HG03442 (cell line): ENCODE measurements at regions not wholly inside any gene's neighbourhood (a gene's known extent, or its start where the extent isn't known, plus 50 kb on each side); places are given as distances from the start of the nearest gene placed in this dataset.
"Not testable (repeated sequence)": the region's sequence is repeated elsewhere in the genome, so short reads cannot be mapped to it uniquely, and the experiment has no call there.

ENCODE experiments used
- ATAC-seq: cut with Tn5 transposase; IDR thresholded peaks from one replicate; pipeline ENCODE4 v1.9.1; 2021; ENCODE audit warnings: mild to moderate bottlenecking, moderate library complexity; ENCODE audit not compliant: unreplicated experiment

DNA sequence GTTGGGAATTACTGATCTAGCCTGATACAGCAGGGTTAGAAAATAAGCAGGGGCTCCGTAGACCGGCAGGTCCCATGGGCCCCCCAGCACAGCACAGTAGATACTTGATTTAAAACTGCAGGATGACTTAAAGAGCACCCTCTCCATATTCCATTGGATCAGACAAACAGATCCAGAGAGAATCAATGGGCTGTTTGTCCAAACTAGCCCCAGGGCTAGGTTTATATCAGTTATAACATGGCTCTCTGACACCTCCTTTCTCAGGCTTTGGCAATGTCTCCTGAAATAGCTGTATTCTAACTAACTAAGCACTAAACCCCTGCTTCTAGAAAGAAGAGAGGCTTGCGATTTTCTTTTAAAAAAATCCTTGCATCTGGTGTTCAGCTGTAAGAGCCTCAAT is 100.4 kb upstream of the GALNT18 start:
- no peak for ATAC-seq

DNA sequence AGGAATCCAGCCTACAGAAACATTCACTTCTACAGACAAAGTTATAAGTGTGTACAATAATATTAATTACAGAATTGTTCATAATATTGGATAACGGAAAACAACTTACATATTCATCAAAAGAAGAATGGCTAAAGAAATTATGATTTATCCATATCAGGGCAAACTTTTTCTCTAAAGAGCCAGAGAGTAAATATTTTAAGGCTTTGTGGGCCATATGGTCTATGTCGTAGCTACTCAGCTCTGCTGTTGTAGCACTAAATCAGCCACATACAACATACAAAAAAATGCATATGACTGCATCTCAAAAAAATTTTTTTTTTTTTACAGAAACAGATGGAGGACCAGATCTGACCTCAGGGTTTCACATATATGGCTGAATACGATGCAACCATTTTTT is 96.7 kb upstream of the GALNT18 start:
- no peak for ATAC-seq

DNA sequence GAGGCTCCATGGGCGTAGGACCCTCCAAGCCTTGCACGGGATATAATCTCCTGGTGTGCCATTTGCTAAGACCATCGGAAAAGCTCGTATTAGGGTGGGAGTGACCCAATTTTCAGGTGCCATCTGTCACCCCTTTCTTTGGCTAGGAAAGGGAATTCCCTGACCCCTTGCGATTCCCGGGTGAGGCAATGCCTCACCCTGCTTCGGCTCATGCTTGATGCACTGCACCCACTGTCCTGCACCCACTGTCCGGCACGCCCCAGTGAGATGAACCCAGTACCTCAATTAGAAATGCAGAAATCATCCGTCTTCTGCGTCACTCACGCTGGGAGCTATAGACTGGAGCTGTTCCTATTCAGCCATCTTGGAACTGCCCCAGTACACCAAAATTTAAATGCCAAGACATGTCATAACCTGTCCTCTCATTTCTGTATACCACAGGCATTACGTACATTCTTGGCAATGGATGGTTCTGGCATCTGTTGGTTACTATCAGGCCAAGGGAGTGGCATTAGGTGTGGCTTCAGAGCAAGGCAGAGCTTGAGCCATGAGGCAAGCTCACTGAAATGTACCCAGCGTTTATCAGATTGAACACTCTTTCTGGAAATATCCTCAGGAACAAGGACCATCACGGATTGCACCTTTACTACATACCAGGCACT is 95.4 kb upstream of the GALNT18 start:
- no peak for ATAC-seq

DNA sequence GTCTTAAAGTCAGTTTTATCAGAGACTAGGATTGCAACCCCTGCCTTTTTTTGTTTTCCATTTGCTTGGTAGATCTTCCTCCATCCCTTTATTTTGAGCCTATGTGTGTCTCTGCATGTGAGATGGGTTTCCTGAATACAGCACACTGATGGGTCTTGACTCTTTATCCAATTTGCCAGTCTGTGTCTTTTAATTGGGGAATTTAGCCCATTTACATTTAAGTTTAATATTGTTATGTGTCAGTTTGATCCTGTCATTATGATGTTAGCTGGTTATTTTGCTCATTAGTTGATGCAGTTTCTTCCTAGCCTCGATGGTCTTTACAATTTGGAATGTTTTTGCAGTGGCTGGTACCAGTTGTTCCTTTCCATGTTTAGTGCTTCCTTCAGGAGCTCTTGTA is 93.3 kb upstream of the GALNT18 start:
- not testable (repeated sequence) for ATAC-seq

DNA sequence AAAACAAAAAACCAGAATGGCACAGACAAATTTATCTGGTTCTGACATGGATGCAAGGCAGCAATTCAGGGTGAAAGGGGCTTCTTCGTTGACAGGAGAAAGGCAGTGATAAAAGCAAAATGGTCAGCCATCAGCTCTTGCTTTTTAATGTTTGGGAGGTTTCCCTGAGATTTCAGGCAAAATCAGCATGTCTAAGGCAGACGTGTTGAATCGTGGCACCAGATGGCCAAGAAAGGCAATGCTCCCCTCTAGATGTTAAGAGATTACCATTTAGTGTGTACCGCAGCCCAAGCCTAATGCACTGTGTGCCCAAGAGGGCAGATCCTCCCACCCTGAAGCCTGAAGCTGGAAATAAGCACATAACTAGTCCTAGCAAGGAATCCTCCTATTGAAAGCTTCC is 88.8 kb upstream of the GALNT18 start:
- no peak for ATAC-seq

DNA sequence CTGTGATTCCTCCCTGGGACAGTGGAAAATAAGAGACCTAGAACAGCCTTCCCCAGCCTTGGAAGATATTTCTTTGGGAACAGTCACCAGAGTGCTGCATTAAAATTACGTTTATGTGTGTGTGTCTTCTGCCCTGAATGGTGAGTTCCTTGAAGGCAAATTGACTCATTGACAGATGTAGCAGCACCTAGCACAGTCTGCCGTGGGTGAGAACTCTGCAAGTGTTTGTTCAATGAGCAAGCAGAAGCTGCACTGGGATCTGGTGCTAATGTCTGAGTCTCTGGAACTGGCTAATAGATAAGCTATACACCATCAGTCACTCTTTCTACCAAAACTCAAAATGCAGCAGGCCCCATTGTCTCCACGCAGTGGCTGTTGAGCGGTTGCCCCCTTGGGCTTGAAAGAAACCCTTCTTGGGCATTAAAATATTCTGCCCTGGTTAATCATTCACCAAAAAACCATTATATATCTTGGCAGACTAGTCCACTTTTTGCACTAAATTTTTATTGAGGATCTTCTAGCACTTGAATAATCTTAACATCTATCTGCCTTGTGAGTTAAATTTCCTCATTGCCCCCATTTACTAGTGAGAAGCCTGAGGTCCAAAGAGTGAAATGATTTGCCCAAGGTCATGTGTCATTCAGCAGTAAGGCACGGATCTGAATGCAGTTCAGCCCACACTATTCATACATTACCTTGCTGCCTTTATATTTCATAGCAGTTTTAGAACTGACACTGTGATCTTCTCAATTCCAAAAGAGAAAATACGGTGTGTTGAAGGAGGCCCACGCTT is 87.8 kb upstream of the GALNT18 start:
- no peak for ATAC-seq

DNA sequence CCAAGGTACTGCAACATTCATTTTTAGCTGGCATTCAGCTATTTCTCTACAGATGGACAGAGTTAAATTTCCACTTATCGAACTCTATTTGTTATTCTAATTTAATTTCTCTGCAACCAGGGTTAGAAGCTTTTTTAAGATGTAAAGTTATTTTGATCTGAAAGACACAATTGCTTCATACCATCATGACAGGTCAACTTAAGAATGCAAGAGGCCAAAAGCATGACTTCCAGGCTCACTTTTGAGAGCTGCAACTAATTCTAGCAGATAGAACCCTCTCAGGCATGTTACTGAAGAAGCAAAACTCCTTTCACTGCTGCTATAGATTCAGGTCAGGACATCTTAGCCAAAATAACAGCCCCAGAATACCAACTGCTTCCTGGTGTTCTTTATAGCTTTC is 86.5 kb upstream of the GALNT18 start:
- no peak for ATAC-seq

DNA sequence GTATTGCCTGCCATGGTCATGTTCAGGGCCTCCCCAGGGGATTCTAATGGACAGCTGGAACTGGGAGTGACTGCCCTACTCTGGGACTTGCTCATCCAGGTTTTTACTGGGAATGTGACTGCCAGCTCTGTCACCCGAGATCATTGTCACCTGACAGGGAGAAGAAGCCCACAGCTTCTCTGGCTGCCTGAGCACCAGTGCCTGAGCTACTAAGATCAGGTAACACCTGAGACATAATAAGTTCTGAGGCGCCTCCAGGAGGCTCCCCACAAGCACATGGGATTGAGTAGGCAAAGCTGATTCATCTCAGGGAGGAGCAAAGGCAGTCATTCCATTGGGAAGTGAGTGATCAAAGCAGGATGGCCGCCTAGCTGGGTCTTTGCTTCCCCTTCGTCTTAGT is 84.2 kb upstream of the GALNT18 start:
- ATAC-seq: no peak

DNA sequence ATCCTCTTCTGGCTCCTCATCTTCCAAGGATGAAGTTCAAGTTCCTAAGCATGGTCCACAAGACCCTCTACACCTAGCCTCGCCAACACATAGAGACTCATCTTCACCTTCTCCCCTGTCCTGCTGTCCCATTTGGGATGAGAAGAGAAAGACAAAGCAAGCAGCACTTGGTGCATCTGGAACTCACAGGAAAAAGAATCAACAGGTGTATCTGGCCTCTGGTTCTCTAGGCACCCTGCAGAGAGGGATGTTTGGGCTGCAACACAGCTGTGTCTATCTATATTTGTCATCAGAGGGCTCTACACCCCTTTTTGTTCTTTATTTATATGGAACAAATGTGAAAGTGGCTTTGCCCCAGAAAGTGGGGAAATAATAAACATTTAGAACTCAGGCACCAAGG is 82.1 kb upstream of the GALNT18 start:
- ATAC-seq: no peak

DNA sequence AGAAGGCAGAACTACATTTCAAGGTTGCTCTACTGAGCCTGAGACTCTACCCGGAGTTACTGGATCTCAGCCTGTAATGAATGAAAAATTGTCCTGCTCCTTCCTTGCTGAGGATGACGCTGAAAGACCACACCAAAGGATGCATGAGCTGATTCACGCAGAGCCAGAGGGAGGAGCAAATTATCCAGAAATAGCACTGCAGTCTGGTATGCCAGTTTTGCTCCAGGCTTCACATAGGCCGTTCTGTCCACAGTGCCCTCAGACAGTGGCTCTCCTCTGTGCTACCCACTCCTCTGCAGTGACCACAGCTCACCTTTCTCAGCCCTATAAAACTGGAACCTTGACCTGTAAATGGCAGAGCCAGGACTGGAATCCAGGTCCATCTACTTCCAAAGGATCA is 79.3 kb upstream of the GALNT18 start:
- no peak for ATAC-seq

DNA sequence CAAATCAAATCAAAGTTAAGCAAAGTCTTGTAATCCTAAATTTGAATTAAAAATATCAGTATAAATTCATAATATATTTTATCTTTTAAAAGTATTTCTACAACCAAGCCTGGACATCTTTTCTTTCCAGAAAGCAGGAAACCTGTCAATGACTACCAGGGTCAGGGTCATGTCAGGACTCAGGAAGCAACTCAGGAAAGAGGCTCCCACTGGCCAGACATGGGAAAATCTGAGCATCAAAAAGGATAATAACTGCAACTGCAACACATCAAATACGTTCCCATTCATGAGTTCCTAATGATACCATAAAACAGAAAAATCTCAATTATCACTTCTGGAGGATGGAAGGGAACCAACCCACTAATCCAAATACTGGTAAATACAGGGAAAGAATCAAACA is 76.0 kb upstream of the GALNT18 start:
- no peak for ATAC-seq

DNA sequence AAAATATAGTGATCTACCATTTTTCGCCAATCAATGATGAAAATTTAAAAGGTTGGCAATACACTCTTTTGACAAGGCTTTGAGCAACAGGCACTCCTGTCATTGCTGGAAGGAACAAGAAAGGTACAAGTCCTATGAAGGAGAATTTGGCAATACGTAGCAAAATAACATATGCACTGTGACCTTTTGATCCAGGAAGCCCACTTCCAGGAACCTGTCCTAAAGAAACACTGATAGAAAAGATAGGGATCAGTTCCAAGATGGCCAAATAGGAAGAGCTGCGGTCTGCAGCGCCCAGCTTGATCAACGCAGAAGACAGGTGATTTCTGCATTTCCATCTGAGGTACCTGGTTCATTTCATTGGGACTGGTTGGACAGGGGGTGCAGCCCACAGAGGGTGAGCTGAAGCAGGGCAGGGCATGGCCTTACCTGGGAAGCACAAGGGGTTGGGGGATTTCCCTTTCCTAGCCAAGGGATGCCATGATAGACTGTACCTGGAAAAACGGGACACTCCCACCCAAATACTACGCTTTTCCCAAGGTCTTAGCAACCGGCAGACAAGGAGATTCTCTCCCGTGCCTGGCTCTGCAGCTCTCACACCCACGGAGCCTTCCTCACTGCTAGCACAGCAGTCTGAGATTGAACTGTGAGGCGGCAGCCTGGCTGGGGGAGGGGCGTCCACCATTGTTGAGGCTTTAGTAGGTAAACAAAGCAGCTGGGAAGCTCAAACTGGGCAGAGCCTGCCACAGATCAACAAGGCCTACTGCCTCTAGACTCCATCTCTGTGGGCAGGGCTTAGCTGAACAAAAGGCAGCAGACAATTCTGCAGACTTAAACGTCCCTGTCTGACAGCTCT is 69.7 kb upstream of the GALNT18 start:
- no peak for ATAC-seq

DNA sequence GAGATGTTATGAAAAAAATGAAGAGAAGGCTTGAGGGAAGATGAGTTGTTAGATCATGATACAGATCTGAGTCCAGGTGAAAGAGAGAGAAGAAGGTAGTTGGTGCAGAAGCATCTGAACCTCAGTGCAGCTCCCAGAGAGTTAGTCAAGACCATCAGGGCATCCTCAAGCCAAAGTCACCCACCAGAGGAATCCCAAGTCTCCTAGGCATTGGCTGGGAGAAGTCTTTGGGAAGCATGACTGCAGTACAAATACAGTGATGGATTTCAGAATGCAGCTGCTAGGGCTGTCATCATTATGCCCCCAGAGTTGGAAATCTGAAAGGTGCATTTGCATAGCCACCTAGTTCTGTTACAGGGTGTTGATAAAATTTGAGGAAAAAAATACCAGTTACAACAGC is 59.7 kb upstream of the GALNT18 start:
- ATAC-seq: no peak

DNA sequence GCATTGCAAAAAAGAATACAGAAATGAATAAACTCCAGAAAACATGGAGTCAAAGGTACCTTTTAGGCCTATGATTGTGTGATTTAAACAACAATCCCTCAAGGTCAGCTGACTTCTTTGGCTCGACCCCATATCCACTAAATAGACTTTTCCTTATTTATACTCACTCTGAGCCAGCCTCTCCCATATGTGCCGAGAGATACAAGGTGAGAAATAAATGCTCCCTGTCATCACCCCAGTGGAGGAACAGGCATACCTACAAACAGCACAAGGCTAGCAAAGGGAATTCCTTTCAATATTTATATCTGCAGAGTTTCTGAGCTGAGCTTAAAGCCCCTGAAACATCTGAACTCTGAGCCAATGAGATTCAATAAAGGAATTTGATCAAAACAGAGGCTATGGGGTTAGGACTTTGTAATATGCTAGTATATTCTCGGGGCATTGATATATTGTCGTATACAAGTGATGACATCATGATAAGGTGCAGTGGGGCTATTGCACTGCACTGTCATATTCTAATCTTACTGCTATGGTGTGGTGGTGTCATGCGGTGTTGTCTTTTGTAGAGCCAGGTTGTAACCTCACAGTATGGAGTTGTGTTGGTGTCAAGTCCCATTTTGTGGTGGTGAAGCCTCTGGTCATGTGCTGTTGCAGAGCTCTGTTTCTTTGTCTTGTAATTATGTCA is 56.0 kb upstream of the GALNT18 start:
- no peak for ATAC-seq

DNA sequence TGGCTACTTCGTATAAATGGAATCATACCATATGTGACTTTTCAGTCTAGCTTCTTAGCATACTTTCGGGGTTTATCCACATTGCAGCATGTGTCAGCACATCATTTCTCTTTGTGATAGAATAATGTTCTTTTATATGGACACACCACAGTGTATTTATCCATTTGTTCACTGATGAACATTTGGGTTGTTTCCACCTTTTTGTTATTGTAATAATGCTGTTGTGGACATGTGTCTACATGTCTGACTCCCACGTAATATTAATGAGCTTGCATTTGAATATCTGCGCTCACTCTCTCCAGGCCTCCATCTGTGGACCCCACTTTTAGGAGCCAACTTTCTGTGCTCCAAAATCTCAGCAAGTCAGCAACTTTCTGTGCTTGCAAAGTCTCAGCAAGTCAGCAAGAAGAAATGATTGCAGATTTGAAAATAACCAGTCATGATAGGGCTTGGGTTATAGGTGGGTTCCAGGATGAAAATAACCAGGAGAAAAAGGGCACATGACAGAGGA is 53.9 kb upstream of the GALNT18 start:
- ATAC-seq: no peak

DNA sequence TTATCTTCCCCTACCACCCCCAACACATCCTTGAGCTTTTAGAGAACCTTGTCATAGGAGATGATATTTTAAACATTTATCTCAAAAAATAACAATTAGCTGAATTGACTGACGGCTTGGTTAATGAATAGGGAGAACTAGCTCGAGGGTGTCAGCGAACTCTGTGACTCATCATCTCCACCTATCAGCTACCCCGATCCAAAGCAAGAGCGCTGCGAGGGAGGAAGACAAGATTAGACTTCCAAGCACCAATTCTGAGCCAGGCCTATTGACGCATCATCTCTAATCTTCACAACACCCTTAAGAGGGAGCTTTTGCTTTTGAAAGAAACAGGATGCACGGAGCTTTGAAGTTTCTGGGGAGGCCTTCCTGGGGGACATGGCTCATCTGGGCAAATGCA is 51.0 kb upstream of the GALNT18 start:
- no peak for ATAC-seq

DNA sequence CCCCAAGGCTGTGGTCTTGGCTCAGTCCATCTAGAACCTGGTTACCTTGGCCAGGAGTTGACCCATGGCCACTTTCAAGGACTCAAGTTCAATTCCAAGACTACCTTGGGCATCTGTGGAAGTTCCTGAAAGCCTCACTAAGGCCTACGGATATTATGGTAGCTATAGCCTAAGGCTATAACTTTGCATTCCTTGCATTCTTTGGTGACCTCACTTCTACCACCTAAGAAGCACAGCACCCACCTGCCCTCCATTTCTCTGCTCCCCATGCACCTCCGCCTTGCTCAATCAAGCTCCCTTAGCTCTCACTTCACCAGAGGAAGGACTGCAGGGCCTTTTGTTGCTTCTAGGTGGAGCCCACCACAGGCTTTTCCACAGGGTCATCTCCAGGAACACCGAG is 50.3 kb upstream of the GALNT18 start:
- ATAC-seq: no peak
